ENCODE measurements at regions not wholly inside any gene's neighbourhood (a gene's known extent, or its start where the extent isn't known, plus 50 kb on each side); places are given as distances from the start of the nearest gene placed in this dataset.

DNA sequence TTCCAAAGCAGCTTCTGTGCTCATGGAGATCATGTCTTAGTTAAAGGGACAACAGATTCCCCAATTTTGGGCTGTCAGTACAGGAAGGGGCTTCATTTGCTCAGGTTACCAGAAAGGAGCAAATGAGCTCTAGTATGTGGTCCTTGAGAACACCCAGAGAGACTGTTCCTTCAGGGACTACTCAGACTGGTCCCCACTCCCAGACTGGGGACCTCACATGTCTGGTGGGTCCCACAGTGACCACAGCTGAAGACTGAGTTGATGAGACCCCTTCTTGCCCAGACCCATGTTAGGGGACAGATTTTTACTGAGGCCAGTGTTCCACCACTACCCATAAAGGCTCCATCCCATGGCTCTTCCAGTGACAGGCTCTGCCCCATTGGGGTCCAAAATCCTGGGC, 1695.2 kb downstream of the TP53TG3F start:
- TF ChIP-seq, protein P1, sequence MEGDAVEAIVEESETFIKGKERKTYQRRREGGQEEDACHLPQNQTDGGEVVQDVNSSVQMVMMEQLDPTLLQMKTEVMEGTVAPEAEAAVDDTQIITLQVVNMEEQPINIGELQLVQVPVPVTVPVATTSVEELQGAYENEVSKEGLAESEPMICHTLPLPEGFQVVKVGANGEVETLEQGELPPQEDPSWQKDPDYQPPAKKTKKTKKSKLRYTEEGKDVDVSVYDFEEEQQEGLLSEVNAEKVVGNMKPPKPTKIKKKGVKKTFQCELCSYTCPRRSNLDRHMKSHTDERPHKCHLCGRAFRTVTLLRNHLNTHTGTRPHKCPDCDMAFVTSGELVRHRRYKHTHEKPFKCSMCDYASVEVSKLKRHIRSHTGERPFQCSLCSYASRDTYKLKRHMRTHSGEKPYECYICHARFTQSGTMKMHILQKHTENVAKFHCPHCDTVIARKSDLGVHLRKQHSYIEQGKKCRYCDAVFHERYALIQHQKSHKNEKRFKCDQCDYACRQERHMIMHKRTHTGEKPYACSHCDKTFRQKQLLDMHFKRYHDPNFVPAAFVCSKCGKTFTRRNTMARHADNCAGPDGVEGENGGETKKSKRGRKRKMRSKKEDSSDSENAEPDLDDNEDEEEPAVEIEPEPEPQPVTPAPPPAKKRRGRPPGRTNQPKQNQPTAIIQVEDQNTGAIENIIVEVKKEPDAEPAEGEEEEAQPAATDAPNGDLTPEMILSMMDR (IDR thresholded peaks at IDR 0.05 in 8 of 11, conservative IDR thresholded peaks at IDR 0.05 in 3 of 11), result no peak
- TF ChIP-seq POLR2A (IDR thresholded peaks at IDR 0.05), result no peak
